ENCODE measurements at regions not wholly inside any gene's neighbourhood (a gene's known extent, or its start where the extent isn't known, plus 50 kb on each side); places are given as distances from the start of the nearest gene placed in this dataset.

DNA sequence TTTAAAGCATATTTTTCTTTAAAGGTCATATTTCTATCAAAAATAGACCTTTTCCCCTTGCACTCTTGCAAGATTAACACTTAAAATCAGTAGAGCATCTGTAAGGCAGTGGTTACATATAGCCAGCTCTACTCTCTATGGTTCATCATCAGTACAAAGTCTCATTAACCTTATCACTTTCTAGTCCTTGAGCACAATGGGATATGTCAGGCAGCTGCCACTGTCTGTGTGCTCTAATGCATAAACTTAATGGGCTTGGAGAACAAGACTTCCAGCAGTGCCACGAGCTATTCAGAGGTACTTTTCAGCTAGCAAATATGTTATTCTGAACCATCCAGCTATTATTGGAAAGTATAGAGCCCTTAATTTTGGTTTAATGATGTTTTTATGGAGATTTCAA is 393.7 kb downstream of the GASK1B start:
- TF ChIP-seq, protein P1, sequence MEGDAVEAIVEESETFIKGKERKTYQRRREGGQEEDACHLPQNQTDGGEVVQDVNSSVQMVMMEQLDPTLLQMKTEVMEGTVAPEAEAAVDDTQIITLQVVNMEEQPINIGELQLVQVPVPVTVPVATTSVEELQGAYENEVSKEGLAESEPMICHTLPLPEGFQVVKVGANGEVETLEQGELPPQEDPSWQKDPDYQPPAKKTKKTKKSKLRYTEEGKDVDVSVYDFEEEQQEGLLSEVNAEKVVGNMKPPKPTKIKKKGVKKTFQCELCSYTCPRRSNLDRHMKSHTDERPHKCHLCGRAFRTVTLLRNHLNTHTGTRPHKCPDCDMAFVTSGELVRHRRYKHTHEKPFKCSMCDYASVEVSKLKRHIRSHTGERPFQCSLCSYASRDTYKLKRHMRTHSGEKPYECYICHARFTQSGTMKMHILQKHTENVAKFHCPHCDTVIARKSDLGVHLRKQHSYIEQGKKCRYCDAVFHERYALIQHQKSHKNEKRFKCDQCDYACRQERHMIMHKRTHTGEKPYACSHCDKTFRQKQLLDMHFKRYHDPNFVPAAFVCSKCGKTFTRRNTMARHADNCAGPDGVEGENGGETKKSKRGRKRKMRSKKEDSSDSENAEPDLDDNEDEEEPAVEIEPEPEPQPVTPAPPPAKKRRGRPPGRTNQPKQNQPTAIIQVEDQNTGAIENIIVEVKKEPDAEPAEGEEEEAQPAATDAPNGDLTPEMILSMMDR (IDR thresholded peaks at IDR 0.05; ENCODE audit: insufficient read depth, low read length, poor library complexity, severe bottlenecking): no peak
- no peaks in the 10 kb centered on the region for H3K36me3 ChIP-seq (ENCODE audit: control insufficient read depth, insufficient read depth, low read length)
- no peaks in the 10 kb centered on the region for H3K27me3 ChIP-seq (replicated peaks; ENCODE audit: control insufficient read depth, insufficient read depth, low read length)
- H3K4me3 ChIP-seq (replicated peaks; ENCODE audit: low read depth, low read length): no peak overlapping the region
- DNase-seq (ENCODE audit: extremely low read depth, insufficient read length): no peak

DNA sequence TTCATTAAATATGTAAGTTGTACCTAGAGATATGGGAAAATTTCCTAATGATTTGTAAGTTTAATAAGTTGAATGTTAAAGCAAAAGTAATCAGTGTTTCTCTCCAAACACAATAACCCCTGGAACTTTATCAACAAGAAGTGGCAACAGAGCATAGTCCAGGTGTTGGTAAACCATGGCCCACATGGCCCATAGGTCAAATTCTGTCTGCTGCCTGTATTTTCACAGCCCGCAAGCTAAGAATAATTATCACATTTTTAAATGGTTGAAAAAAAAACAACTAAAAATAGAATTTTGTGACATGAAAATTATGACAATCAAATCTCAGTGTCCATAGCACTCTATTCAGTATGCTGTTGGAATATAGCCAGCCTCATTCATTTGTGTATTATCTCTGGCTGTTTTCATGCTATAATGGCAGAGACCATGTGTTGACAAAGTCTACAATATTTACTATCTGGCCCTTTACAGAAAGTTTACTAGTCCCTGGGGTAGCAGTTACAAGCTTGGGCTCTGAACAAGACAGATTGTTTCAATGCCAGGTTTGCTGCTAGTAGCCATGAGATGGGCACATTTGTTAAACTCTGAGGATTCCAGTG is 395.8 kb downstream of the GASK1B start:
- no peaks in the 10 kb centered on the region for H3K36me3 ChIP-seq (ENCODE audit: control insufficient read depth, insufficient read depth, low read length)
- H3K4me3 ChIP-seq (replicated peaks; ENCODE audit: low read depth, low read length): no peak overlapping the region
- no peak for DNase-seq (ENCODE audit: extremely low read depth, insufficient read length)

DNA sequence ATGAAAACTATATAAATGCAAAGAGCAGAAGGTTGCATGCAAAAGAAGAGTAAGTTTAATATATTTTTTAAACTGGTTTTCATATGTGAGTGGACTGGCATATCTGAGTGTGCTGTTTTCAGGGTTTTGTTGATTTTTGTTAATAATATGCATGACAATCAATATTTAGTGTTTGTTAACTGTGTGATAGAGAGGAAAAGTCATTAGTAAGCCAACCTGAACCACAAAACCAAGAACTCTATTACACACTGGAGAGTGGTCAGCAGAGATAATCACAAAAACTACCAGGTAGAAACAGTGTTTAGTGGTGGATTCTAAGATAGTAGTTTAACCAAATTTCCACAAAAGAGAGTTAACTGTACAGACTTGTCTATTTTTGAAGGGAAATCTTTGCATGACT is 396.9 kb downstream of the GASK1B start:
- H3K4me3 ChIP-seq (replicated peaks; ENCODE audit: low read depth, low read length): no peak overlapping the region
- H3K36me3 ChIP-seq (ENCODE audit: control insufficient read depth, insufficient read depth, low read length): no peaks in the 10 kb centered on the region
- DNase-seq (ENCODE audit: extremely low read depth, insufficient read length): no peak
- TF ChIP-seq, protein P1 (IDR thresholded peaks at IDR 0.05; ENCODE audit: insufficient read depth, low read length, poor library complexity, severe bottlenecking): no peak
- no peaks in the 10 kb centered on the region for H3K27me3 ChIP-seq (replicated peaks; ENCODE audit: control insufficient read depth, insufficient read depth, low read length)

More for the DNA sequence above, 395.8 kb downstream of the GASK1B start:
- no peaks in the 10 kb centered on the region for H3K27me3 ChIP-seq (replicated peaks; ENCODE audit: control insufficient read depth, insufficient read depth, low read length)
- TF ChIP-seq, protein P1 (IDR thresholded peaks at IDR 0.05; ENCODE audit: insufficient read depth, low read length, poor library complexity, severe bottlenecking): no peak

DNA sequence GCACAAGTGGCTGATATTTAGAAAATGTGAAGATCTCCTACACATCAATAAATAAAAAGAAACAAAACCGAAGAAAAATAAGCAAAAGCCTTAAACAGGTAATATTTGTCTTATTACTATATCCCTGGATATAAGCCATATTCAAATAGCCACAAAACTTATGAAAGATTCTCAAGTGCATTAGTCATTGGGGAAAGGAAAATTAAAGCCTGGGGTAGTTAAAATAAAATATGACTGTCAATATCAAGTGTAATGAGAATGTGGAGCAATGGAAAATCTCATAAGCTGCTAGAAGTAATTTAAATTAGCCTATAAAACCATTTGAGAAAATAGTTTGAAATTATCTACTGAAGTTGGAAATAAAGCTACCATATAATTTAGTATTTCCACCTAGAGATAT is 399.9 kb downstream of the GASK1B start:
- H3K27me3 ChIP-seq (replicated peaks; ENCODE audit: control insufficient read depth, insufficient read depth, low read length): no peaks in the 10 kb centered on the region

DNA sequence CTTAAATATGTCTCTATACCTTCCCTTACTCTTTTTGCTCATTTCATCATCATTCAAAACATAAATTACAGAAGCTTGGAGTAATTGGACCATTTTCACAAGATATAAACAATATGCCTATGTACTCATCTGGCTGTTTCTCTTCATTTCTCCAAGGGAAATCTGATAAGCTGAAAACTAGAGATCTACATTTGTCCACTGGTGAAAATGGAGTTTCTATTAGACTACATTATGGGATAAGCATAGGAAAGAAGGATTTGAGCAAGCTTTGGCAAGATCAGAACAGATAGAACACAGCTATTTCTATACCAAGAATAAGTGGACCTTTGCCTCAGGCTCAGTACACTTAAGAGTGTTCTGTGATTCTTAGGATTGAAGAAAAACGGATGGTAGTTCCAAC is 404.4 kb downstream of the GASK1B start:
- TF ChIP-seq, protein P1 (IDR thresholded peaks at IDR 0.05; ENCODE audit: insufficient read depth, low read length, poor library complexity, severe bottlenecking): no peak
- H3K36me3 ChIP-seq (ENCODE audit: control insufficient read depth, insufficient read depth, low read length): no peaks in the 10 kb centered on the region
- no peak for DNase-seq (ENCODE audit: extremely low read depth, insufficient read length)
- no peaks in the 10 kb centered on the region for H3K27me3 ChIP-seq (replicated peaks; ENCODE audit: control insufficient read depth, insufficient read depth, low read length)
- H3K4me3 ChIP-seq (replicated peaks; ENCODE audit: low read depth, low read length): no peak overlapping the region

More for the DNA sequence above, 399.9 kb downstream of the GASK1B start:
- TF ChIP-seq, protein P1 (IDR thresholded peaks at IDR 0.05; ENCODE audit: insufficient read depth, low read length, poor library complexity, severe bottlenecking): no peak
- Histone ChIP-seq H3K4me3 (replicated peaks; ENCODE audit: low read depth, low read length) (no peak overlapping the region), H3K36me3 (ENCODE audit: control insufficient read depth, insufficient read depth, low read length) (no peaks in the 10 kb centered on the region)
- DNase-seq (ENCODE audit: extremely low read depth, insufficient read length): no peak

DNA sequence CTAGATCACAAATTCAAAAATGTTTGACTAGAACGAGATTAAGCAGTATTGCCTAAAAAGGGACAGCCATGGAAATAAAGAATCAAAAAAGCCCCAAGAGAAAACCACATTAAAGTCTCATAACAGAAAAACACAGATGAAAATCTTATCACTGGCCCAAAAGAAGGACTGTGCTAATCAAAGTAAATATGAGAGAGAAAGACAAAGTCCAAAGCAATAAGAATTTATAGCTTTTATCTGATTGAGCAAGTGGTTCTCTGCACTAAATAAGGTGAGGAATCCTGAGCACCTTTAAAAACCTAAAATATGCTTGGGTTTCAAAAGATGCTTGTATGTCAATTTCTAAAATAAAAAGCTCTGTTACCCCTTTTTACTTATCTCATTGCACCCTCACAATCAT is 409.3 kb downstream of the GASK1B start:
- no peaks in the 10 kb centered on the region for H3K36me3 ChIP-seq (ENCODE audit: control insufficient read depth, insufficient read depth, low read length)
- no peak overlapping the region for H3K4me3 ChIP-seq (replicated peaks; ENCODE audit: low read depth, low read length)
- TF ChIP-seq, protein P1 (IDR thresholded peaks at IDR 0.05; ENCODE audit: insufficient read depth, low read length, poor library complexity, severe bottlenecking): no peak
- DNase-seq (ENCODE audit: extremely low read depth, insufficient read length): no peak
- H3K27me3 ChIP-seq (replicated peaks; ENCODE audit: control insufficient read depth, insufficient read depth, low read length): no peaks in the 10 kb centered on the region
